ENCODE measurements at regions not wholly inside any gene's neighbourhood (a gene's known extent, or its start where the extent isn't known, plus 50 kb on each side); places are given as distances from the start of the nearest gene placed in this dataset.

DNA sequence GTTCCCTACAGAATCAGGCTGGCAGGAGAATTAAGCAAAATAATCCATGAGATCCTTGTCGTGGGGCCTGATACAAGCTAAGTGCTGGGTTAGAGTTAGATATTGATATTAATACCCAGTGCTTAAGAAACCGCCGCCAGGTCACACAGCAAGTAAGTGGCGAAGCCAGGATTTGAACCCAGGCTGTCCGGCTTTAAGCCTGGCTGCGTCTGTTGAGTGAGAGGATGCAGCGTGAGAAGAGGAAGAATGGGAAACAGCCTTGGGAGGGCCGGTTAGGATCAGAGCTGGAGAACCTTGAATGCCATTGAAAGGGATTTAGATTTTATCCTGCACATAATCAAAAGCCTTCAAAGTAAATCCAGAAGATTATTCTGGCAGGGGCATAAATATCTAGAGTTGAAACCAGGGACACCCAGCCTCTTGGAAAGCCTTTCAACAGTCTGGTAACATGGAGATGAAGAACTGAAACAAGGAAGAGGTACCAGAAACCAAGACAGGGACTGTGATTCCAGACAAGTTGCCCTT lies 64.8 kb upstream of the HELT start:
- no peak overlapping the region for H3K27ac ChIP-seq (ENCODE audit: low read depth, low read length)
- peaks cover 4% of the 10 kb centered on the region for H3K27me3 ChIP-seq (ENCODE audit: control insufficient read depth, insufficient read depth, low read length)
- H3K9me3 ChIP-seq (ENCODE audit: control insufficient read depth, insufficient read depth, low read length) = no peaks in the 10 kb centered on the region; the same call in 1 of the 2 replicates
- ChIA-PET POLR2A (no interaction called here), CTCF (no interaction called here)
- TF ChIP-seq, protein P1, sequence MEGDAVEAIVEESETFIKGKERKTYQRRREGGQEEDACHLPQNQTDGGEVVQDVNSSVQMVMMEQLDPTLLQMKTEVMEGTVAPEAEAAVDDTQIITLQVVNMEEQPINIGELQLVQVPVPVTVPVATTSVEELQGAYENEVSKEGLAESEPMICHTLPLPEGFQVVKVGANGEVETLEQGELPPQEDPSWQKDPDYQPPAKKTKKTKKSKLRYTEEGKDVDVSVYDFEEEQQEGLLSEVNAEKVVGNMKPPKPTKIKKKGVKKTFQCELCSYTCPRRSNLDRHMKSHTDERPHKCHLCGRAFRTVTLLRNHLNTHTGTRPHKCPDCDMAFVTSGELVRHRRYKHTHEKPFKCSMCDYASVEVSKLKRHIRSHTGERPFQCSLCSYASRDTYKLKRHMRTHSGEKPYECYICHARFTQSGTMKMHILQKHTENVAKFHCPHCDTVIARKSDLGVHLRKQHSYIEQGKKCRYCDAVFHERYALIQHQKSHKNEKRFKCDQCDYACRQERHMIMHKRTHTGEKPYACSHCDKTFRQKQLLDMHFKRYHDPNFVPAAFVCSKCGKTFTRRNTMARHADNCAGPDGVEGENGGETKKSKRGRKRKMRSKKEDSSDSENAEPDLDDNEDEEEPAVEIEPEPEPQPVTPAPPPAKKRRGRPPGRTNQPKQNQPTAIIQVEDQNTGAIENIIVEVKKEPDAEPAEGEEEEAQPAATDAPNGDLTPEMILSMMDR (IDR thresholded peaks at IDR 0.05; ENCODE audit: low read depth, low read length) = no peak
- no peak for DNase-seq (ENCODE audit: low read depth, low spot score)
- H3K4me3 ChIP-seq (ENCODE audit: low read depth, low read length) = no peak overlapping the region

DNA sequence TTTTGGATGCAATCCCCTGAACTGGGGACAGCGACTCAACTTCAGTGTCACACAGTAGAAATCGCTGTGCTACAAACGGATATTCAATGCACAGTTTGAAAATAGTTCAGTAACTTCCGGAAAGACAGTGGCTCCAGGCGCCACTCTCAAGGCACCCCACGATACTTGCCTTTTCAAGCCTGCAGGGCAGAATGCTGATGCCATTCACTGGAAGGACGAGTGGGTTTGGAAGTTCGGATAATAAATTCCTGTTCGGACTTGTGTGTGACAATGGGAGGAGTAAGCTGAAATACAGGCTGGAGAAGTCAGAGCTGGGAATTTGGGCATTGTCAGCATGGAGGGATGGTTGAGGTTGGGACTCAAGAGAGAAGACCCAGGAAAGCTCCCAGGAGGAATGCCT lies 64.3 kb upstream of the HELT start:
- Histone ChIP-seq H3K9me3 (ENCODE audit: control insufficient read depth, insufficient read depth, low read length) (no peaks in the 10 kb centered on the region; the same call in 1 of the 2 replicates), H3K27ac (ENCODE audit: low read depth, low read length) (no peak overlapping the region), H3K27me3 (ENCODE audit: control insufficient read depth, insufficient read depth, low read length) (peaks cover 4% of the 10 kb centered on the region), H3K4me3 (ENCODE audit: low read depth, low read length) (no peak overlapping the region)
- no peak for DNase-seq (ENCODE audit: low read depth, low spot score)
- CTCF ChIA-PET = no interaction called here
- POLR2A ChIA-PET = no interaction called here
- TF ChIP-seq, protein P1 (IDR thresholded peaks at IDR 0.05; ENCODE audit: low read depth, low read length) = no peak

GRCh38 chr4:184954482-184954881 lies 63.8 kb upstream of the HELT start:
- no peaks in the 10 kb centered on the region; the same call in 1 of the 2 replicates for H3K9me3 ChIP-seq (ENCODE audit: control insufficient read depth, insufficient read depth, low read length)
- no peak overlapping the region for H3K4me3 ChIP-seq (ENCODE audit: low read depth, low read length)
- TF ChIP-seq, protein P1 (IDR thresholded peaks at IDR 0.05; ENCODE audit: low read depth, low read length) = no peak
- ChIA-PET POLR2A (no interaction called here), CTCF (no interaction called here)
- no peak overlapping the region for H3K27ac ChIP-seq (ENCODE audit: low read depth, low read length)
- no peak for DNase-seq (ENCODE audit: low read depth, low spot score)
- peaks cover under 1% of the 10 kb centered on the region for H3K27me3 ChIP-seq (ENCODE audit: control insufficient read depth, insufficient read depth, low read length)

DNA sequence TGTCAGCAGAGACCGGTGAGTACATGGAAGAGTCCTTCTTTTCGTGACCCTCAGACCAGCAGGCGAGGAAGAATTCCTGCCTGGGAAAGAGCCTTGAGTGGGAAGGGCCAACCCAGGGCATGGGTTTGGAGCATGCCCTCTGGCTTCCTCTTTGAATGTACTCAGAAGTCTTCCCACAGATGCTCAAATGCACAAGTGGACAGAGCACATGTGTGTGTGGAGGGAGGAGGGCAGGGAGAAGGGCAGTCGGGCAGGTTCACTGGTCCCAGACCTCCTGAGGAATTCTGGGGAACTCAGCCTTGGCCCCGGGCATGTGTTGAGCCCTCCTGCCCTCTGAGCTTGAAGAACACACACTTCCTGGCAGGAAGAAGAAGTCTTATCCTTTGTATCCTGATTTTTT lies 63.2 kb upstream of the HELT start:
- Histone ChIP-seq H3K9me3 (ENCODE audit: control insufficient read depth, insufficient read depth, low read length) (no peaks in the 10 kb centered on the region; the same call in 1 of the 2 replicates), H3K27ac (ENCODE audit: low read depth, low read length) (no peak overlapping the region), H3K27me3 (ENCODE audit: control insufficient read depth, insufficient read depth, low read length) (no peaks in the 10 kb centered on the region), H3K4me3 (ENCODE audit: low read depth, low read length) (no peak overlapping the region)
- ChIA-PET POLR2A (no interaction called here), CTCF (no interaction called here)
- no peak for DNase-seq (ENCODE audit: low read depth, low spot score)
- TF ChIP-seq, protein P1 (IDR thresholded peaks at IDR 0.05; ENCODE audit: low read depth, low read length) = no peak

- H3K27me3 ChIP-seq (ENCODE audit: control insufficient read depth, insufficient read depth, low read length) = no peaks in the 10 kb centered on the region
- no peak overlapping the region for H3K27ac ChIP-seq (ENCODE audit: low read depth, low read length)
- TF ChIP-seq, protein P1 (IDR thresholded peaks at IDR 0.05; ENCODE audit: low read depth, low read length) = no peak
- POLR2A ChIA-PET = no interaction called here
- H3K4me3 ChIP-seq (ENCODE audit: low read depth, low read length) = no peak overlapping the region
- no peak for DNase-seq (ENCODE audit: low read depth, low spot score)
- CTCF ChIA-PET = no interaction called here
- H3K9me3 ChIP-seq (ENCODE audit: control insufficient read depth, insufficient read depth, low read length) = no peaks in the 10 kb centered on the region; the same call in 1 of the 2 replicates
Measured at GRCh38 chr4:184955636-184956035, 62.7 kb upstream of the HELT start.
